ENCODE measurements at regions not wholly inside any gene's neighbourhood (a gene's known extent, or its start where the extent isn't known, plus 50 kb on each side); places are given as distances from the start of the nearest gene placed in this dataset.

GRCh38 chr2:57959390-57959789 is 87.2 kb upstream of the VRK2 start:
- H3K4me3 ChIP-seq (ENCODE audit: low read depth, low read length), result no peak overlapping the region
- no peak for DNase-seq
- no peaks in the 10 kb centered on the region for H3K4me1 Mint-ChIP-seq
- no peak for ATAC-seq (ENCODE audit: low read depth in 2 of 2)
- H3K36me3 Mint-ChIP-seq, result no peaks in the 10 kb centered on the region
- no peaks in the 10 kb centered on the region for H3K4me1 ChIP-seq (ENCODE audit: control insufficient read depth, insufficient read depth, low read length, poor library complexity, severe bottlenecking)
- H3K9me3 Mint-ChIP-seq, result peaks cover 0 to 4% (median 0%) of the 10 kb centered on the region in 7 donors
- H3K27me3 Mint-ChIP-seq, result no peaks in the 10 kb centered on the region
- no peak overlapping the region for H3K27ac Mint-ChIP-seq
- no peak overlapping the region for H3K27ac ChIP-seq (ENCODE audit: insufficient read depth, low read length, poor library complexity, severe bottlenecking)
- H3K4me3 Mint-ChIP-seq, result no peak overlapping the region
- no peaks in the 10 kb centered on the region for H3K27me3 ChIP-seq (ENCODE audit: control insufficient read depth, insufficient read depth, low read length)
- H3K36me3 ChIP-seq (ENCODE audit: control insufficient read depth, insufficient read depth, low read length), result no peaks in the 10 kb centered on the region
- no peaks in the 10 kb centered on the region for H3K9me3 ChIP-seq (ENCODE audit: control insufficient read depth in 2 of 2, low read length in 2 of 2)

GRCh38 chr2:57962861-57963260 is 83.7 kb upstream of the VRK2 start:
- H3K9me3 Mint-ChIP-seq, result peaks cover 0 to 4% (median 0%) of the 10 kb centered on the region in 7 donors
- H3K4me1 Mint-ChIP-seq, result no peaks in the 10 kb centered on the region
- no peaks in the 10 kb centered on the region for H3K27me3 ChIP-seq (ENCODE audit: control insufficient read depth, insufficient read depth, low read length)
- no peak overlapping the region for H3K27ac ChIP-seq (ENCODE audit: insufficient read depth, low read length, poor library complexity, severe bottlenecking)
- H3K4me1 ChIP-seq (ENCODE audit: control insufficient read depth, insufficient read depth, low read length, poor library complexity, severe bottlenecking), result no peaks in the 10 kb centered on the region
- DNase-seq (no peak), ATAC-seq (ENCODE audit: low read depth in 2 of 2) (no peak)
- no peak overlapping the region for H3K4me3 ChIP-seq (ENCODE audit: low read depth, low read length)
- H3K36me3 ChIP-seq (ENCODE audit: control insufficient read depth, insufficient read depth, low read length), result no peaks in the 10 kb centered on the region
- no peak overlapping the region for H3K27ac Mint-ChIP-seq
- H3K36me3 Mint-ChIP-seq, result no peaks in the 10 kb centered on the region
- no peaks in the 10 kb centered on the region for H3K9me3 ChIP-seq (ENCODE audit: control insufficient read depth in 2 of 2, low read length in 2 of 2)
- H3K4me3 Mint-ChIP-seq, result no peak overlapping the region
- no peaks in the 10 kb centered on the region for H3K27me3 Mint-ChIP-seq

GRCh38 chr2:57965219-57965618 is 81.4 kb upstream of the VRK2 start:
- Histone ChIP-seq H3K9me3 (ENCODE audit: control insufficient read depth in 2 of 2, low read length in 2 of 2) (no peaks in the 10 kb centered on the region), H3K27ac (ENCODE audit: insufficient read depth, low read length, poor library complexity, severe bottlenecking) (no peak overlapping the region), H3K36me3 (ENCODE audit: control insufficient read depth, insufficient read depth, low read length) (no peaks in the 10 kb centered on the region), H3K4me1 (ENCODE audit: control insufficient read depth, insufficient read depth, low read length, poor library complexity, severe bottlenecking) (no peaks in the 10 kb centered on the region), H3K27me3 (ENCODE audit: control insufficient read depth, insufficient read depth, low read length) (no peaks in the 10 kb centered on the region), H3K4me3 (ENCODE audit: low read depth, low read length) (no peak overlapping the region)
- Mint-ChIP-seq H3K9me3 (peaks cover 0 to 2% (median 0%) of the 10 kb centered on the region in 7 donors), H3K36me3 (no peaks in the 10 kb centered on the region), H3K27ac (peak overlapping the region in 1 of 3 donors; percentile 3), H3K4me3 (no peak overlapping the region), H3K4me1 (no peaks in the 10 kb centered on the region), H3K27me3 (no peaks in the 10 kb centered on the region)
- ATAC-seq (ENCODE audit: low read depth in 2 of 2) (no peak), DNase-seq (no peak)

GRCh38 chr2:57965961-57966360 is 80.6 kb upstream of the VRK2 start:
- H3K27ac Mint-ChIP-seq, result no peak overlapping the region
- H3K4me3 ChIP-seq (ENCODE audit: low read depth, low read length), result no peak overlapping the region
- no peaks in the 10 kb centered on the region for H3K36me3 Mint-ChIP-seq
- no peaks in the 10 kb centered on the region for H3K4me1 Mint-ChIP-seq
- H3K27me3 ChIP-seq (ENCODE audit: control insufficient read depth, insufficient read depth, low read length), result no peaks in the 10 kb centered on the region
- no peaks in the 10 kb centered on the region for H3K27me3 Mint-ChIP-seq
- no peak overlapping the region for H3K27ac ChIP-seq (ENCODE audit: insufficient read depth, low read length, poor library complexity, severe bottlenecking)
- DNase-seq, result no peak
- peaks cover 0 to 2% (median 0%) of the 10 kb centered on the region in 7 donors for H3K9me3 Mint-ChIP-seq
- H3K9me3 ChIP-seq (ENCODE audit: control insufficient read depth in 2 of 2, low read length in 2 of 2), result no peaks in the 10 kb centered on the region
- no peak for ATAC-seq (ENCODE audit: low read depth in 2 of 2)
- no peaks in the 10 kb centered on the region for H3K4me1 ChIP-seq (ENCODE audit: control insufficient read depth, insufficient read depth, low read length, poor library complexity, severe bottlenecking)
- no peaks in the 10 kb centered on the region for H3K36me3 ChIP-seq (ENCODE audit: control insufficient read depth, insufficient read depth, low read length)
- no peak overlapping the region for H3K4me3 Mint-ChIP-seq

- Mint-ChIP-seq H3K4me3 (no peak overlapping the region), H3K9me3 (peaks cover 0 to 4% (median 0%) of the 10 kb centered on the region in 7 donors), H3K36me3 (no peaks in the 10 kb centered on the region), H3K27ac (no peak overlapping the region), H3K27me3 (no peaks in the 10 kb centered on the region), H3K4me1 (no peaks in the 10 kb centered on the region)
- Histone ChIP-seq H3K36me3 (ENCODE audit: control insufficient read depth, insufficient read depth, low read length) (no peaks in the 10 kb centered on the region), H3K27me3 (ENCODE audit: control insufficient read depth, insufficient read depth, low read length) (no peaks in the 10 kb centered on the region), H3K4me1 (ENCODE audit: control insufficient read depth, insufficient read depth, low read length, poor library complexity, severe bottlenecking) (no peaks in the 10 kb centered on the region), H3K9me3 (ENCODE audit: control insufficient read depth in 2 of 2, low read length in 2 of 2) (no peaks in the 10 kb centered on the region), H3K27ac (ENCODE audit: insufficient read depth, low read length, poor library complexity, severe bottlenecking) (no peak overlapping the region), H3K4me3 (ENCODE audit: low read depth, low read length) (no peak overlapping the region)
- ATAC-seq (ENCODE audit: low read depth in 2 of 2) (no peak), DNase-seq (no peak)
These were observed 72.9 kb upstream of the VRK2 start for GRCh38 chr2:57973621-57974186.

GRCh38 chr2:57979158-57979557 is 67.4 kb upstream of the VRK2 start:
- Histone ChIP-seq H3K4me1 (ENCODE audit: control insufficient read depth, insufficient read depth, low read length, poor library complexity, severe bottlenecking) (no peaks in the 10 kb centered on the region), H3K27ac (ENCODE audit: insufficient read depth, low read length, poor library complexity, severe bottlenecking) (no peak overlapping the region), H3K4me3 (ENCODE audit: low read depth, low read length) (no peak overlapping the region), H3K27me3 (ENCODE audit: control insufficient read depth, insufficient read depth, low read length) (no peaks in the 10 kb centered on the region), H3K36me3 (ENCODE audit: control insufficient read depth, insufficient read depth, low read length) (no peaks in the 10 kb centered on the region), H3K9me3 (ENCODE audit: control insufficient read depth in 2 of 2, low read length in 2 of 2) (no peaks in the 10 kb centered on the region)
- H3K27ac Mint-ChIP-seq, result no peak overlapping the region
- ATAC-seq (ENCODE audit: low read depth in 2 of 2), result no peak
- no peak for DNase-seq
- no peak overlapping the region for H3K4me3 Mint-ChIP-seq
- H3K27me3 Mint-ChIP-seq, result no peaks in the 10 kb centered on the region
- peaks cover 0 to 13% (median 2%) of the 10 kb centered on the region in 7 donors for H3K9me3 Mint-ChIP-seq
- no peaks in the 10 kb centered on the region for H3K4me1 Mint-ChIP-seq
- H3K36me3 Mint-ChIP-seq, result peaks cover 7% of the 10 kb centered on the region

GRCh38 chr2:57981083-57981768 is 65.4 kb upstream of the VRK2 start:
- Histone ChIP-seq H3K27me3 (ENCODE audit: control insufficient read depth, insufficient read depth, low read length) (no peaks in the 10 kb centered on the region), H3K4me3 (ENCODE audit: low read depth, low read length) (no peak overlapping the region), H3K36me3 (ENCODE audit: control insufficient read depth, insufficient read depth, low read length) (no peaks in the 10 kb centered on the region), H3K27ac (ENCODE audit: insufficient read depth, low read length, poor library complexity, severe bottlenecking) (no peak overlapping the region), H3K4me1 (ENCODE audit: control insufficient read depth, insufficient read depth, low read length, poor library complexity, severe bottlenecking) (no peaks in the 10 kb centered on the region), H3K9me3 (ENCODE audit: control insufficient read depth in 2 of 2, low read length in 2 of 2) (no peaks in the 10 kb centered on the region)
- no peaks in the 10 kb centered on the region for H3K27me3 Mint-ChIP-seq
- H3K27ac Mint-ChIP-seq, result no peak overlapping the region
- H3K4me3 Mint-ChIP-seq, result no peak overlapping the region
- H3K9me3 Mint-ChIP-seq, result peaks cover 0 to 15% (median 2%) of the 10 kb centered on the region in 7 donors
- ATAC-seq (ENCODE audit: low read depth in 2 of 2) (no peak), DNase-seq (no peak)
- no peaks in the 10 kb centered on the region for H3K4me1 Mint-ChIP-seq
- H3K36me3 Mint-ChIP-seq, result peaks cover 7% of the 10 kb centered on the region

All from CD4-positive, CD25-positive, alpha-beta regulatory T cell (primary cell).